ENCODE measurements at regions not wholly inside any gene's neighbourhood (a gene's known extent, or its start where the extent isn't known, plus 50 kb on each side); places are given as distances from the start of the nearest gene placed in this dataset.

DNA sequence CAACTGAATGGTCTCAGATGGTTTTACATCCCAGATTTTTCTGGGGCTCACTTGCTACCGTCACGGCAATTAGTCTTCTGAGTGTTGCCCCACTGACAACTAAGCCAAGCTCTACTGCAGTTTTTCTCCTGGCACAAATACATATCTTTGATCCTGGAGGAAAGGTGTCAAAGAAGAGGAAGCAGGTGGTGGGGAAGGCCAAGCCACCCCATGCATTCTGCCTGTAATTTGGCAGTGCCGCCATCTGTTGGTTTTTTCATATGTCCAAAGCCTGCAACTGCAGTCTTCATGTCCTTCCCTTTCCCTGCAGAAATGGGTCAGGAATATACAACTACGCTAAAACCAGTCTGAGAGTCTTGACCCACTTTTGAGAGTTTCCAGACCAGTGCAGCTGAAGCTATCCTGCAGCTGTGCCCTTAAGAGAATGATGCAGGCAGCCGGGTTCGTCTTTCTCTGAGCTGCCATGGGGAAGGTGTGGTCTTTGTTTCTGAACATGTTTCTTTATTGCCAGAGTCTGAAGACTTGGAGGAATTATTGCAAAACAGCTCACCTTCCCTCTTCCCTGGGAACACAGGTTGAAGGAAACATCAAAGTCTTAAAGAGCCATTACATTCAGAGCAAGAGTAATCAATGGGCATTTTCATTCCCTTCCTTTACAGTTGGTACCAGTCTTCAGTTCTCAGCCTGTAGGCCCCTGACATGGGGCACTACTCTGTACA lies 71.8 kb upstream of the ATL2 start:
- TF ChIP-seq SP1 (IDR thresholded peaks at IDR 0.05; ENCODE audit: low read depth) = no peak
- TF ChIP-seq CTCF (IDR thresholded peaks at IDR 0.05 in 2 of 3, conservative IDR thresholded peaks at IDR 0.05 in 1 of 3; ENCODE audit: borderline replicate concordance in 1 of 3, insufficient read depth in 1 of 3, low read depth in 2 of 3, low read length in 2 of 3) = no peak
- no peak for TF ChIP-seq EGR1 (IDR thresholded peaks at IDR 0.05; ENCODE audit: low read depth)
- no peak for TF ChIP-seq POLR2A (IDR thresholded peaks at IDR 0.05; ENCODE audit: borderline replicate concordance, extremely low read depth, insufficient read depth, insufficient read length)
- TF ChIP-seq SRF (IDR thresholded peaks at IDR 0.05; ENCODE audit: low read depth) = no peak
- TF ChIP-seq ATF3 (IDR thresholded peaks at IDR 0.05) = no peak
- TF ChIP-seq ZNF274 (IDR thresholded peaks at IDR 0.05; ENCODE audit: low read depth, low read length) = no peak
- no peak for TF ChIP-seq YY1 (IDR thresholded peaks at IDR 0.05; ENCODE audit: extremely low read depth, insufficient replicate concordance, low read depth, low read length)
- no peak for TF ChIP-seq POLR2AphosphoS5 (IDR thresholded peaks at IDR 0.05; ENCODE audit: low read depth, low read length)
- no peak for TF ChIP-seq SIN3A (IDR thresholded peaks at IDR 0.05; ENCODE audit: low read depth)
